Prostate gland (tissue), 2 donors: ENCODE measurements at regions not wholly inside any gene's neighbourhood (a gene's known extent, or its start where the extent isn't known, plus 50 kb on each side); places are given as distances from the start of the nearest gene placed in this dataset.
"Not testable (repeated sequence)": the region's sequence is repeated elsewhere in the genome, so short reads cannot be mapped to it uniquely, and the experiment has no call there.

Source experiments
- DNase-seq: peaks from one replicate; pipeline ENCODE4 v3.0.0-alpha.2; 2019; ENCODE audit warnings: low spot score
- H3K27ac ChIP-seq, 2 donors: fragments of 200-600 bp; sonication (generic); 2 replicates each; pipeline ENCODE4 v1.5.1; 2017 to 2019
- H3K27me3 ChIP-seq: fragments of 200-600 bp; sonication (generic); replicated peaks from 2 replicates; pipeline ENCODE4 v1.5.1; 2019; ENCODE audit not compliant: insufficient read depth
- H3K36me3 ChIP-seq, 2 donors: fragments of 200-600 bp; sonication (generic); 1 replicate in 1 of 2; 2 replicates in 1 of 2; pipeline versions ENCODE4 v1.5.1 to v1.8.1; 2017 to 2019
- H3K4me1 ChIP-seq: fragments of 200-600 bp; sonication (generic); replicated peaks from 2 replicates; pipeline ENCODE4 v1.5.1; 2019
- H3K4me3 ChIP-seq, 2 donors: fragments of 200-600 bp; sonication (generic); 2 replicates each; pipeline ENCODE4 v1.5.1; 2017 to 2019
- H3K9me3 ChIP-seq: fragments of 200-600 bp; sonication (generic); 2 replicates; pipeline ENCODE4 v1.5.1; 2017
- CTCF ChIP-seq, 4 experiments: fragments of 200-600 bp in 2 of 4; fragments of 450-650 bp in 2 of 4; sonication (generic) in 2 of 4; IDR thresholded peaks; 1 replicate in 3 of 4; 2 replicates in 1 of 4; pipeline ENCODE4 v1.5.1; 2016 to 2019; ENCODE audit warnings: antibody characterized with exemption in 4 of 4, mild to moderate bottlenecking in 2 of 4, moderate library complexity in 2 of 4
- POLR2A ChIP-seq: fragments of 450-650 bp; IDR thresholded peaks from one replicate; pipeline ENCODE4 v1.6.1; 2016; ENCODE audit warnings: antibody characterized with exemption, mild to moderate bottlenecking
- POLR2AphosphoS5 ChIP-seq: sonication (generic); formaldehyde crosslinking; IDR thresholded peaks from one replicate; pipeline ENCODE4 v1.6.1; 2017; ENCODE audit warnings: antibody characterized with exemption
- WGBS: methylation state at CpG from one replicate; pipeline ENCODE4 v1.1.5; 2018; 5-methylcytosine and 5-hydroxymethylcytosine counted together
- intact Hi-C: fragments of 100-400 bp; cut with DNase I; formaldehyde crosslinking; loops from one replicate; pipeline ENCODE4 v1.14.2; 2022

- 41% methylated on average over 3 of the region's 3 CpGs for WGBS
- no peak for DNase-seq
- Histone ChIP-seq H3K27ac (no peak overlapping the region), H3K4me1 (no peaks in the 10 kb centered on the region), H3K27me3 (no peaks in the 10 kb centered on the region), H3K4me3 (no peak overlapping the region), H3K36me3 (no peaks in the 10 kb centered on the region), H3K9me3 (no peaks in the 10 kb centered on the region)
- TF ChIP-seq POLR2A (no peak), POLR2AphosphoS5 (no peak), CTCF (IDR thresholded peaks at IDR 0.05) (no peak)
- intact Hi-C loops, result no loop called here
Measured at GRCh38 chr14:105773584-105773983, 247.2 kb downstream of the TMEM121 start.

DNA sequence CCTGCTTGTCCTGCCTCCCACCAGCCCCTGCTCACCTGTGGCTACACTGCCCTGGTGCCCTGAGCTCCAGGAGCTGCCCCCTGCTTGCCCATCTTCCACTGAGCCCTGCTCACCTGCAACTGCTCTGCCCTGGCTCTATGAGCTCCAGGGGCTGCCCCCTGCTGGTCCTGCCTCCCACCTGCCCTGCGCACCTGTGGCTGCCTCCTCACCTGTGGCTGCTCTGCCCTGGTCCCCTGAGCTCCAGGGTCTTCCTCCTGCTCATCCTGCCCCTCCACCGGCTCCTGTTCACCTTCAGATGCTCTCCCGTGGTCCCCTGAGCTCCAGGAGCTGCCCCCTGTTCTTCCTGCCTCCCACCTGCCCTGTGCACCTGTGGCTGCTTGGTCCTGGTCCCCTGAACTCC lies 247.6 kb downstream of the TMEM121 start:
- TF ChIP-seq POLR2A (no peak), CTCF (IDR thresholded peaks at IDR 0.05) (no peak), POLR2AphosphoS5 (no peak)
- intact Hi-C loops, result no loop called here
- DNase-seq, result no peak
- Histone ChIP-seq H3K9me3 (no peaks in the 10 kb centered on the region), H3K4me1 (no peaks in the 10 kb centered on the region), H3K27ac (no peak overlapping the region), H3K36me3 (no peaks in the 10 kb centered on the region), H3K4me3 (no peak overlapping the region), H3K27me3 (no peaks in the 10 kb centered on the region)
- WGBS, result 71% methylated on average over 3 of the region's 3 CpGs

- 62% methylated on average over 18 of the region's 20 CpGs for WGBS
- H3K27me3 ChIP-seq, H3K4me3 ChIP-seq, intact Hi-C loops, H3K9me3 ChIP-seq, H3K27ac ChIP-seq, H3K36me3 ChIP-seq, H3K4me1 ChIP-seq, DNase-seq: not testable (repeated sequence)
Measured at GRCh38 chr14:105774585-105775348, 248.4 kb downstream of the TMEM121 start.

GRCh38 chr14:105775349-105775923 lies 249.1 kb downstream of the TMEM121 start:
- intact Hi-C loops, H3K9me3 ChIP-seq, H3K36me3 ChIP-seq, H3K27me3 ChIP-seq, DNase-seq, H3K4me1 ChIP-seq, H3K4me3 ChIP-seq, H3K27ac ChIP-seq: not testable (repeated sequence)
- 68% methylated on average over 11 of the region's 17 CpGs for WGBS

- DNase-seq, H3K27me3 ChIP-seq, H3K4me1 ChIP-seq, H3K9me3 ChIP-seq, H3K27ac ChIP-seq, intact Hi-C loops, H3K4me3 ChIP-seq, H3K36me3 ChIP-seq: not testable (repeated sequence)
- 80% methylated on average over 5 of the region's 6 CpGs for WGBS
Measured at GRCh38 chr14:105776112-105776511, 249.7 kb downstream of the TMEM121 start.

DNA sequence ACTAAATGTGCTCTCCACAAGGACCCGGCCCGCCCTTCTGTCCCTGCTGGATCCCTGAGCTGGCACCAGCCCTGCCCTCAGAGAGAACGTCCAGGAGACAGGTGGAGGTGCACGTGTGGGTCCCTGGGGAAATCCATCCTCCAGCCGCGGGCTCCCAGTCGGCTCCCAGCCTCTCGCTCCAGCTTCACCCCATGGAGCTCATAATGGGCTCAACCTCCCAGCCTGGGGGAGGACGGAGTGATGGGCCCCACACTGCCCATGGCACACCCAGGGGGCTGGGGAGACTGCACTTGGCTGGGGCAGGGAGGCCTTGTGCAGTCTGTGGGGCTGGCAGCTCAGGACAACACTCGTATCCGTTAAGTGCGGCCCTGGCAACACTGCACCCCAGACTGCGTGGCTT lies 250.5 kb downstream of the TMEM121 start:
- intact Hi-C loops, result no loop called here
- Histone ChIP-seq H3K27ac (no peak overlapping the region), H3K27me3 (no peaks in the 10 kb centered on the region), H3K9me3 (no peaks in the 10 kb centered on the region), H3K4me3 (no peak overlapping the region), H3K4me1 (no peaks in the 10 kb centered on the region), H3K36me3 (no peaks in the 10 kb centered on the region)
- 85% methylated on average over 13 of the region's 13 CpGs for WGBS
- no peak for DNase-seq
- TF ChIP-seq CTCF (IDR thresholded peaks at IDR 0.05) (no peak), POLR2A (no peak), POLR2AphosphoS5 (no peak)
